A673 (cell line): ENCODE measurements at regions not wholly inside any gene's neighbourhood (a gene's known extent, or its start where the extent isn't known, plus 50 kb on each side); places are given as distances from the start of the nearest gene placed in this dataset.

Source experiments
- CTCF ChIP-seq: fragments of 300-800, 200-600 bp; sonication (generic); conservative IDR thresholded peaks from 2 replicates; pipeline ENCODE4 v1.5.1; 2017; ENCODE audit warnings: low read depth, mild to moderate bottlenecking, antibody characterized with exemption, low read length, moderate library complexity, mixed read lengths
- EZH2 ChIP-seq: fragments of 200-600 bp; sonication (generic); IDR thresholded peaks from 2 replicates; pipeline ENCODE4 v1.6.1; 2017; ENCODE audit warnings: borderline replicate concordance, low read depth, mild to moderate bottlenecking, mixed read lengths, antibody characterized with exemption, low read length; ENCODE audit not compliant: poor library complexity, severe bottlenecking

- TF ChIP-seq CTCF (no peak), EZH2 (no peak)
These were observed 1325.7 kb upstream of the IGFBP7 start for GRCh38 chr4:58435871-58436270.
